NCI-H2107 (cell line): ENCODE measurements at regions not wholly inside any gene's neighbourhood (a gene's known extent, or its start where the extent isn't known, plus 50 kb on each side); places are given as distances from the start of the nearest gene placed in this dataset.

ENCODE experiments used
- DNase-seq: peaks from one replicate; lab custom pipeline; 2025; lab: John Stamatoyannopoulos, UW

GRCh38 chr2:10985901-10986535 lies 74.3 kb downstream of the KCNF1 start:
- DNase-seq = no peak

GRCh38 chr2:10987439-10987838 lies 75.7 kb downstream of the KCNF1 start:
- DNase-seq = no peak

- no peak for DNase-seq
Observed at GRCh38 chr2:10987861-10988260, 76.1 kb downstream of the KCNF1 start.

- DNase-seq = no peak
Observed at GRCh38 chr2:10989151-10989550, 77.4 kb downstream of the KCNF1 start.

GRCh38 chr2:10989782-10990181 lies 78.0 kb downstream of the KCNF1 start:
- no peak for DNase-seq

- DNase-seq = no peak
Observed at GRCh38 chr2:10990561-10991111, 78.9 kb downstream of the KCNF1 start.

GRCh38 chr2:10992023-10992791 lies 80.5 kb downstream of the KCNF1 start:
- DNase-seq = no peak

- DNase-seq = no peak
Observed at GRCh38 chr2:10993001-10993481, 81.3 kb downstream of the KCNF1 start.

GRCh38 chr2:10995366-10995970 lies 83.7 kb downstream of the KCNF1 start:
- no peak for DNase-seq

- no peak for DNase-seq
Observed at GRCh38 chr2:11004199-11004598, 92.5 kb downstream of the KCNF1 start.

GRCh38 chr2:11005032-11005431 lies 93.3 kb downstream of the KCNF1 start:
- no peak for DNase-seq

- DNase-seq = no peak
Observed at GRCh38 chr2:11006191-11006590, 94.5 kb downstream of the KCNF1 start.

GRCh38 chr2:11007331-11008264 lies 95.9 kb downstream of the KCNF1 start:
- DNase-seq = no peak

- DNase-seq = no peak
Observed at GRCh38 chr2:11008773-11009172, 97.0 kb downstream of the KCNF1 start.

GRCh38 chr2:11009176-11009575 lies 97.4 kb downstream of the KCNF1 start:
- DNase-seq = no peak

GRCh38 chr2:11009891-11010290 lies 98.2 kb downstream of the KCNF1 start:
- no peak for DNase-seq

GRCh38 chr2:11011359-11011758 lies 99.6 kb downstream of the KCNF1 start:
- no peak for DNase-seq

- DNase-seq = peak; percentile 45
Observed at GRCh38 chr2:11012131-11012693, 100.5 kb downstream of the KCNF1 start.

GRCh38 chr2:11013196-11013595 lies 101.5 kb downstream of the KCNF1 start:
- no peak for DNase-seq

- no peak for DNase-seq
Observed at GRCh38 chr2:11014026-11014425, 102.3 kb downstream of the KCNF1 start.

- no peak for DNase-seq
Observed at GRCh38 chr2:11016735-11017388, 105.1 kb downstream of the KCNF1 start.
